BLaER1 treated with 17β-estradiol and CSF1 and Interleukin-3, amounts not matched to agents 10 nM and 100 nM (cell line): ENCODE measurements at regions not wholly inside any gene's neighbourhood (a gene's known extent, or its start where the extent isn't known, plus 50 kb on each side); places are given as distances from the start of the nearest gene placed in this dataset.

Experiments used
- H3K27ac ChIP-seq, 11 experiments: shearing (Covaris generic); formaldehyde crosslinking; 2 replicates each; pipeline ENCODE4 v1.8.1; 2022
- H3K27me3 ChIP-seq, 11 experiments: shearing (Covaris generic); formaldehyde crosslinking; 2 replicates each; pipeline ENCODE4 v1.8.1; 2022
- H3K36me3 ChIP-seq, 11 experiments: shearing (Covaris generic); formaldehyde crosslinking; 2 replicates each; pipeline ENCODE4 v1.8.1; 2022
- H3K4me1 ChIP-seq, 10 experiments: shearing (Covaris generic); formaldehyde crosslinking; 2 replicates each; pipeline ENCODE4 v1.8.1; 2022
- H3K4me2 ChIP-seq, 11 experiments: shearing (Covaris generic); formaldehyde crosslinking; 2 replicates each; pipeline ENCODE4 v1.8.1; 2022
- H3K4me3 ChIP-seq, 10 experiments: shearing (Covaris generic); formaldehyde crosslinking; 2 replicates each; pipeline ENCODE4 v1.8.1; 2022
- H3K9ac ChIP-seq, 11 experiments: shearing (Covaris generic); formaldehyde crosslinking; 2 replicates each; pipeline ENCODE4 v1.8.1; 2022
- H3K9me3 ChIP-seq, 11 experiments: shearing (Covaris generic); formaldehyde crosslinking; replicated peaks in 1 of 11; 2 replicates each; pipeline ENCODE4 v1.8.1; 2022
- H4K20me1 ChIP-seq, 11 experiments: shearing (Covaris generic); formaldehyde crosslinking; 2 replicates each; pipeline ENCODE4 v1.8.1; 2022
- Cebpa-rat ChIP-seq, 11 experiments: shearing (Covaris generic); IDR thresholded peaks; 2 replicates each; pipeline ENCODE4 v1.8.1; 2022

GRCh38 chr10:129274748-129275474 lies 192.1 kb upstream of the MGMT start:
- TF ChIP-seq Cebpa-rat (IDR thresholded peaks at IDR 0.05), result no peak
- Histone ChIP-seq H3K9me3 (no peaks in the 10 kb centered on the region), H3K27me3 (no peaks in the 10 kb centered on the region), H4K20me1 (no peaks in the 10 kb centered on the region), H3K4me1 (peaks cover 0 to 12% (median 0%) of the 10 kb centered on the region in 10 experiments; a peak in 6 of 20 replicates), H3K4me2 (peak overlapping the region in 3 of 11 experiments; percentile 37 to 65 (median 41); a peak in 1 of 22 replicates), H3K4me3 (no peak overlapping the region), H3K9ac (no peak overlapping the region), H3K27ac (no peak overlapping the region), H3K36me3 (no peaks in the 10 kb centered on the region)

- H3K27me3 ChIP-seq, result no peaks in the 10 kb centered on the region
- no peak overlapping the region for H3K9ac ChIP-seq
- peaks cover 0 to 12% (median 0%) of the 10 kb centered on the region in 10 experiments; a peak in 6 of 20 replicates for H3K4me1 ChIP-seq
- no peak overlapping the region for H3K4me3 ChIP-seq
- no peak for TF ChIP-seq Cebpa-rat (IDR thresholded peaks at IDR 0.05)
- 0 out of 22 replicates have a peak, but pooled peaks cover 0 to under 1% (median 0%) of the 10 kb centered on the region in 11 experiments for H3K9me3 ChIP-seq
- H3K36me3 ChIP-seq, result no peaks in the 10 kb centered on the region
- H4K20me1 ChIP-seq, result no peaks in the 10 kb centered on the region
- peak overlapping the region in 4 of 11 experiments; percentile 26 to 65 (median 39); a peak in 8 of 22 replicates for H3K4me2 ChIP-seq
- H3K27ac ChIP-seq, result no peak overlapping the region
Observed at GRCh38 chr10:129275886-129276285, 191.2 kb upstream of the MGMT start.

DNA sequence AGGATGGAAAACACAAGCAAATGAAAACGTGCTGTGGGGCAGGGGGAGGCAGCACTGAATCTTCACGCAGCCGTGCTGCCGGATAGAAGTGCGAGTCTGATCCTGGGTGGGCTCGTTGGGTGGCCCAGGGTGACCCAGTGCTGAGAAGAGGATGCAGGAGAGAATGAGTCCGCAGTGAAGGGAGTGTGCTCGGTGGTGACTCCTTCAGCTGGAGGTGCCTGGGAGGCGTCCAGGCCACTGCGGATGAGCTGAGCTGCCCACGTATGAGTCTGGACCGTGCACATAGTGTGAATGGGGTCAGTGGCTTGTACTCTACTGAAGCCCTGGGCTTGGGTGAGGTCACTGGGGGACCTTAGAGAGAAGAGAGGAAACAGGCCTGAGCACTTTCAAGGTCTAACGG lies 190.0 kb upstream of the MGMT start:
- Histone ChIP-seq H3K36me3 (no peaks in the 10 kb centered on the region), H3K27ac (no peak overlapping the region), H3K9me3 (peaks cover 0 to 12% (median 5%) of the 10 kb centered on the region in 11 experiments; a peak in 11 of 22 replicates), H3K4me3 (no peak overlapping the region), H3K9ac (no peak overlapping the region), H3K4me2 (no peak overlapping the region), H3K27me3 (no peaks in the 10 kb centered on the region), H3K4me1 (peaks cover 0 to 12% (median 0%) of the 10 kb centered on the region in 10 experiments; a peak in 6 of 20 replicates), H4K20me1 (no peaks in the 10 kb centered on the region)
- no peak for TF ChIP-seq Cebpa-rat (IDR thresholded peaks at IDR 0.05)

DNA sequence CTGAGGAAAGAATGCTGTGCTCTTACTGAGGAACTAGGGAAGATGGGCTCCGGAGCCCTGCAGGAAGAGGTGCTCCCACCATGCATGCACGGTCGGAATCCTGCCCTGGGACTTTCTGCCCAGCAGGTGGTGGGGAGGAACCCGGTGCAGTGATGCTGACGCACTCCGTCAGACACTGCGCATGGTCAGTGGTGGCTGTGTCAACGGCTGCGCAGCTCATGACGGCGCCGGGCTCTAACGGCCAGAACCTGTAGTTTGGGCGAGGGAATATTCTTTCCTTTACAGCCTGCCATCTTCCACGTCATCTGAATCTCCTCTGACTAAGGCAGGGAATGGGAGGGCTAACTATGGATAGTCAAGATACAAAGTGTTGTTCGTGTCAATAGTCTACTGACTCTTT lies 189.2 kb upstream of the MGMT start:
- Histone ChIP-seq H3K36me3 (no peaks in the 10 kb centered on the region), H3K9ac (no peak overlapping the region), H3K4me3 (no peak overlapping the region), H3K4me1 (peaks cover 0 to 12% (median 0%) of the 10 kb centered on the region in 10 experiments; a peak in 6 of 20 replicates), H3K27ac (no peak overlapping the region), H3K9me3 (peaks cover 0 to 12% (median 7%) of the 10 kb centered on the region in 11 experiments; a peak in 11 of 22 replicates), H3K27me3 (no peaks in the 10 kb centered on the region), H4K20me1 (no peaks in the 10 kb centered on the region), H3K4me2 (no peak overlapping the region)
- TF ChIP-seq Cebpa-rat (IDR thresholded peaks at IDR 0.05), result no peak

DNA sequence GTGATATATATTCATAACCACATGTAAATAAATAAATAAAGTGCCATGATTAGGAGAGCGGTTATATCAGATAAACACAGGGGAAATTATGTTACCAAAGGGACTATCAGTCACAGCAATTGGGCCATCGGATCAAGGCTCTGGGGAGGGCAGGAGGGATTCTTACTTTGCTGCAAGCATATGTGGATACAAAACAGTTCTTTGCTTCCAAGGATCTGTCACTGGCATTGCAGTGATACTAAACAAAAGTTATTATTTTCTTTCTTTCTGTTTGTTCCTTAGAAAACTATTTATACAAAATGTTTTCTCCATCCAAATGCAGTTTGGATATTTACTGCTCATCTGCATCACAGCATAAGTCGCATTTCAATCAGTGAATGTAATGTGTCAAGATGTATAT lies 188.4 kb upstream of the MGMT start:
- Histone ChIP-seq H3K27me3 (no peaks in the 10 kb centered on the region), H3K4me1 (peaks cover 0 to 12% (median 0%) of the 10 kb centered on the region in 10 experiments; a peak in 6 of 20 replicates), H4K20me1 (no peaks in the 10 kb centered on the region), H3K36me3 (no peaks in the 10 kb centered on the region), H3K9me3 (peaks cover 0 to 12% (median 7%) of the 10 kb centered on the region in 11 experiments; a peak in 11 of 22 replicates), H3K27ac (no peak overlapping the region), H3K4me2 (no peak overlapping the region), H3K4me3 (no peak overlapping the region), H3K9ac (no peak overlapping the region)
- no peak for TF ChIP-seq Cebpa-rat (IDR thresholded peaks at IDR 0.05)

- Histone ChIP-seq H3K27me3 (no peaks in the 10 kb centered on the region), H3K27ac (no peak overlapping the region), H3K4me3 (no peak overlapping the region), H4K20me1 (no peaks in the 10 kb centered on the region), H3K4me1 (peaks cover 0 to 12% (median 0%) of the 10 kb centered on the region in 10 experiments; a peak in 6 of 20 replicates), H3K9me3 (peaks cover 0 to 12% (median 7%) of the 10 kb centered on the region in 11 experiments; a peak in 11 of 22 replicates), H3K36me3 (no peaks in the 10 kb centered on the region), H3K9ac (no peak overlapping the region), H3K4me2 (no peak overlapping the region)
- TF ChIP-seq Cebpa-rat (IDR thresholded peaks at IDR 0.05), result no peak
Observed at GRCh38 chr10:129279446-129280154, 187.4 kb upstream of the MGMT start.

DNA sequence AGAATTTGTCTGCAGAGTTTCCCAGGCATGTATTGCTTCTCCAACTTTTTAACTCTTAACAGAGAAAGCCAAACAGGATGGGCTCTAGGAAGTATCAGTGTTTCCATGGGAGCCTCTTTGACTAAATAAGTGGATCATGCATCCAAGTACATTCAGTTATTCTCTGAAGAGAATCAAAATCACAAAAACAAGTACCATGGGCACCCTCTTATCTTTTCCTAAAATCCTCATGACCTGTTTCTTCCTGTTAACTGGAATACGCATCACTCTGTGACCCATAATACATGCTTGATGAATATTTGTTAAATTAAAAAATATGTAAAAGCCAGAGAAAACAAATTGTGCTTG lies 186.9 kb upstream of the MGMT start:
- Histone ChIP-seq H3K4me3 (no peak overlapping the region), H3K36me3 (no peaks in the 10 kb centered on the region), H3K9me3 (peaks cover 0 to 13% (median 7%) of the 10 kb centered on the region in 11 experiments; a peak in 12 of 22 replicates), H3K27me3 (no peaks in the 10 kb centered on the region), H4K20me1 (no peaks in the 10 kb centered on the region), H3K27ac (no peak overlapping the region), H3K9ac (no peak overlapping the region), H3K4me2 (no peak overlapping the region), H3K4me1 (peaks cover 0 to 12% (median 0%) of the 10 kb centered on the region in 10 experiments; a peak in 6 of 20 replicates)
- no peak for TF ChIP-seq Cebpa-rat (IDR thresholded peaks at IDR 0.05)

DNA sequence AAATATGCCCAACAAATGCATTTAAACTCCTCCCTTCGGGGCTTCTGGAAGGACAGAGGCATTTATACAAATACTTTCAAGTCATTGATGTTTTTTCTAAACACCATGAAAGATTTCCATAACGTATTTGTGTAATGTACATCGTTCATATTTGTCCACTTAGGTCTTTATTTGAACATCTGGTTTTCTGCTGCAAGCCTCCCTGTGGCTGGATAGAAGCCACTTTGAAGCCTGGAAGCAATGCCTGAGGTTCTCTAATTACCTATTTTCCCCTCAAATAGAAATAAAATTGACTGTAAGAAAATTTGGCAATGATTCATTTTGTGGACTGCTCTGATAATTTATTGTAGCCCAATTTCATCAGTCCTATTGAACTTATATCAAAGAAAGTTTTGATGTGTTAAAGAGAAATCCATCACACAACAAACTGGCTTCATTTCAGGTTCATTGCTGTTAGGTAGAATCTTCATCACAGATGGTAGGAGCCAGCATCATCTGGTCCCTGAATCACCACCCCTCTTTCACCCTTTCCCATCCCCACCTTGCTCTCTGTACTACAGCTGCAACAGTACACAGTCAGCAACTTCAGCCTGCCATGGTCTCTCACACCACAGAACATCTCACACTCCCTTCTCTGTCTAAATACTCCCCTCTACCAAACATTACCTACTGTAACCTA lies 186.0 kb upstream of the MGMT start:
- Histone ChIP-seq H3K36me3 (no peaks in the 10 kb centered on the region), H3K4me1 (peaks cover 0 to 3% (median 0%) of the 10 kb centered on the region in 10 experiments; a peak in 6 of 20 replicates), H4K20me1 (no peaks in the 10 kb centered on the region), H3K27ac (no peak overlapping the region), H3K9ac (no peak overlapping the region), H3K9me3 (peaks cover 0 to 20% (median 12%) of the 10 kb centered on the region in 11 experiments; a peak in 17 of 22 replicates), H3K4me2 (no peak overlapping the region), H3K27me3 (no peaks in the 10 kb centered on the region), H3K4me3 (no peak overlapping the region)
- TF ChIP-seq Cebpa-rat (IDR thresholded peaks at IDR 0.05), result no peak

DNA sequence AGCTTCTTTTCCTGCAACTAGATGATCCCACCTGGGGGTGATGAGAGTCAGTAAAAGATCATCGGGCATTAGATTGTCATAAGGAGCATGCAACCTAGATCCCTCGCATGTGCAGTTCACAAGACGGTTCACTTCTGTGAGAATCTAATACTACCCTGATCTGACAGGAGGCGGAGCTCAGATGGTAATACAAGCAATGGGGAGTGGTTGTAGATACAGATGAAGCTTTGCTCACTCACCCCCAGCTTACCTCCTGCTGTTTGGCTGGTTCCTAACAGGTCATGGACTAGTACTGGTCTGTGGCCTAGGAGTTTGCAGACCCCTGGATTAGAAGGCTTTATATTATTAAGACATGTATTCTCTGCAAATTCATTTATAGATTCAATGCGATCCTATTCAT lies 181.6 kb upstream of the MGMT start:
- Histone ChIP-seq H3K27me3 (no peaks in the 10 kb centered on the region), H3K9me3 (peaks cover 0 to 20% (median 12%) of the 10 kb centered on the region in 11 experiments; a peak in 17 of 22 replicates), H3K27ac (no peak overlapping the region), H4K20me1 (no peaks in the 10 kb centered on the region), H3K36me3 (no peaks in the 10 kb centered on the region), H3K4me1 (no peaks in the 10 kb centered on the region), H3K4me2 (no peak overlapping the region), H3K9ac (no peak overlapping the region), H3K4me3 (no peak overlapping the region)
- no peak for TF ChIP-seq Cebpa-rat (IDR thresholded peaks at IDR 0.05)
